ENCODE measurements at regions not wholly inside any gene's neighbourhood (a gene's known extent, or its start where the extent isn't known, plus 50 kb on each side); places are given as distances from the start of the nearest gene placed in this dataset.

DNA sequence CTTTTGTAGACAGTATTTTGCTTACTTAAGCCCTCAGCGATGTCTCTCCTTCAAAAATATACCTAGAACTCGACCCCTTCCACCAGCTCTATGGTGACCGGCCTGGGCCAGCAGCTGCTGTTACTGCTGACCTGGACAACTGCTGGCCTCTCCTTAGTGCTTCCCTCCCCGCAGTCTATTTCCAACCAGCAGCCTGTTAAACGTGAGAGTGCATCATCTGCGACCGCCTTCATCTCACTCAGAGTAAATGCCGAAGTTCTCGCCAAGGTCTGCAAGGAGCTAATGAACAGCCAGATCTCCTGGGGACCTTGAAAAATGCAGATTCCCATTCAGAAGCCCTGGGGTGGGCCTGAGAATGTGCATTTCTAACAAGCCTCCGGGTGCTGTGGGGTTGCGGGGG lies 86.7 kb downstream of the RPLP1 start:
- no peak for ATAC-seq
- TF ChIP-seq EP300 (IDR thresholded peaks at IDR 0.05) = no peak
- TF ChIP-seq, protein P1, sequence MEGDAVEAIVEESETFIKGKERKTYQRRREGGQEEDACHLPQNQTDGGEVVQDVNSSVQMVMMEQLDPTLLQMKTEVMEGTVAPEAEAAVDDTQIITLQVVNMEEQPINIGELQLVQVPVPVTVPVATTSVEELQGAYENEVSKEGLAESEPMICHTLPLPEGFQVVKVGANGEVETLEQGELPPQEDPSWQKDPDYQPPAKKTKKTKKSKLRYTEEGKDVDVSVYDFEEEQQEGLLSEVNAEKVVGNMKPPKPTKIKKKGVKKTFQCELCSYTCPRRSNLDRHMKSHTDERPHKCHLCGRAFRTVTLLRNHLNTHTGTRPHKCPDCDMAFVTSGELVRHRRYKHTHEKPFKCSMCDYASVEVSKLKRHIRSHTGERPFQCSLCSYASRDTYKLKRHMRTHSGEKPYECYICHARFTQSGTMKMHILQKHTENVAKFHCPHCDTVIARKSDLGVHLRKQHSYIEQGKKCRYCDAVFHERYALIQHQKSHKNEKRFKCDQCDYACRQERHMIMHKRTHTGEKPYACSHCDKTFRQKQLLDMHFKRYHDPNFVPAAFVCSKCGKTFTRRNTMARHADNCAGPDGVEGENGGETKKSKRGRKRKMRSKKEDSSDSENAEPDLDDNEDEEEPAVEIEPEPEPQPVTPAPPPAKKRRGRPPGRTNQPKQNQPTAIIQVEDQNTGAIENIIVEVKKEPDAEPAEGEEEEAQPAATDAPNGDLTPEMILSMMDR (IDR thresholded peaks at IDR 0.05) = no peak
- no peak for TF ChIP-seq POLR2AphosphoS5 (IDR thresholded peaks at IDR 0.05)
- no peak for TF ChIP-seq POLR2A (IDR thresholded peaks at IDR 0.05)
- 89% methylated on average over 10 of the region's 11 CpGs; no CpG with 5 or more reads in 1 of the 2 donors for WGBS, 2 donors (ENCODE audit: low coverage in 1 of 2)

DNA sequence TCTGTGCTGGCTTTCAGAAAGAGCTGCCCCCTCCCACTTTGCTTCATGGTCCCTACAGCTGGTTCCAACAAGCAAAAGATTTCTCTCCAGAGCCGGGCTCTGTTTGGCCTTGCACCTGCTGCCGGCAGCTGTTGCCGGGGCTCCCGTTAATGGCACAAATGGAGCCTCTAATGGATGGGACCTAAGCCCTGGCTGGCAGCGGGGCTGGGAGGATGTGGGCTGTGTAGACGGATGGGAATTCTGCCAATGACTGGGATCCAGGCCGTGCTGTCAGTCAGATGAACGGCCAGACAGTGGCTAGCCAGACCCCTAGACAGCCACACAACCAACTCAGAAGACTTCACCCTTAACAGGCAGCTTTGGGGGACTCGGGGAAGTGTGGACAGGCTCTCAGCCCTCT lies 88.0 kb downstream of the RPLP1 start:
- Histone ChIP-seq H3K27ac (no peak overlapping the region), H3K9me3 (no peaks in the 10 kb centered on the region), H3K4me1 (no peaks in the 10 kb centered on the region), H3K27me3 (no peaks in the 10 kb centered on the region), H3K36me3 (no peaks in the 10 kb centered on the region), H3K4me3 (no peak overlapping the region)
- 50% methylated on average over 1 of the region's 9 CpGs; no CpG with 5 or more reads in 1 of the 2 donors for WGBS, 2 donors (ENCODE audit: low coverage in 1 of 2)
- no peak for ATAC-seq
- TF ChIP-seq POLR2AphosphoS5 (IDR thresholded peaks at IDR 0.05) (no peak), POLR2A (IDR thresholded peaks at IDR 0.05) (no peak), EP300 (IDR thresholded peaks at IDR 0.05) (no peak)
- TF ChIP-seq, protein P1 (IDR thresholded peaks at IDR 0.05) = no peak

More for the DNA sequence above, 86.7 kb downstream of the RPLP1 start:
- Histone ChIP-seq H3K9me3 (no peaks in the 10 kb centered on the region), H3K27me3 (no peaks in the 10 kb centered on the region), H3K36me3 (no peaks in the 10 kb centered on the region), H3K4me1 (no peaks in the 10 kb centered on the region), H3K4me3 (no peak overlapping the region), H3K27ac (no peak overlapping the region)

DNA sequence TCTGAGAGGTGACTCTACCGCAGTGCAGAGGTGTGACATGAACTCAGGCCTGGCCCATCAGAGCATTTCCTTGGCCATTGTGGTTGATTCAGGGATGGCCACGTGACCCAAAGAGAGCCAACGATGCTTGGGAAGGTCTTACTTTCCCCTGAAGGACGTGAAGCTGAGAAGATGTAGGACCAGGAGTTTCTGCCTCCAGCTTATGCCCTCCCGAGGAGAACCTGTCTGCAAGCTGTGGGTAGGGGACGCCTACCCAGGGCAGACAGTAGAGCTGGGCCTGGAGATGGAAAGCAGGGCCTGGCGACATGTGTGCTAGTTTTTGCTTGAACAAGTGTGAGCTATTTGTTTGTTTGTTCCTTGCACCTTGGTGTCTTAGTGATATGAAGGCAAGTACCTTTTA lies 89.4 kb downstream of the RPLP1 start:
- H3K4me3 ChIP-seq = no peak overlapping the region
- no peak for ATAC-seq
- no peaks in the 10 kb centered on the region for H3K36me3 ChIP-seq
- no peaks in the 10 kb centered on the region for H3K9me3 ChIP-seq
- no peaks in the 10 kb centered on the region for H3K4me1 ChIP-seq
- no peak overlapping the region for H3K27ac ChIP-seq
- 87% methylated on average over 4 of the region's 7 CpGs; no CpG with 5 or more reads in 1 of the 2 donors for WGBS, 2 donors (ENCODE audit: low coverage in 1 of 2)
- no peaks in the 10 kb centered on the region for H3K27me3 ChIP-seq
- TF ChIP-seq, protein P1 (IDR thresholded peaks at IDR 0.05) = no peak
- TF ChIP-seq EP300 (IDR thresholded peaks at IDR 0.05) = no peak
- TF ChIP-seq POLR2AphosphoS5 (IDR thresholded peaks at IDR 0.05) = no peak
- no peak for TF ChIP-seq POLR2A (IDR thresholded peaks at IDR 0.05)

DNA sequence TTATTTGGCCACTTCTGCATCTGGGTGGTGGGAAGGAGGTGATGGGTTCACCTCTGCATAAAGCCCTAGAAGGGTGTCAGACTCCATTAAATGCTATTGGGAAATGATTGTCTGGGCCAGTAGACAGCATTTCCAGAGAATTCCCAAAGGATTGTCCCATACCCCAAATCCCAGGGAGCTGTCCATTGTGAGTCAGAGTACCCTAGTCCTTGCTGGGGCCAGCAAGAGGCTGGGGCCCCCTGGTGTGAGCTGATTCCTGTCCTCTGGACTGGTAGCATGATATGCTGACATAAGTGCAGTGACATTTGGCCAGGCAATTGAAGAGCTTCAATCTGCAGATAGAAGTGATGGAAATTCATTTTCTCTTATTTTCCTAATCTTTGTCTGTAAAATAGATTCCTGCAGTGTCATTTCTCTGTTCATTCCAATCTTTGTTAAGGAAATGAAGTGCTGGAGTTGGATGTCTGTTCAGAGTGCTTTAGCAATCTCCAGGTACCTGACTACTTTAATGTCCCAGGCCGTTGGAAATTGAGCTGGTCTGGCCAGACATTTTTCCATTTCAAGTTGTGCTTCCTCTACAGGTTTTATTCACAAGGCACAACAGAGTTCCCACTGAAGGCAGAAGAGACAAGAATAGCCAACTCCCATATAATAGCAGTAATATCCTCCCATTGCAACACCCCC lies 91.2 kb downstream of the RPLP1 start:
- Histone ChIP-seq H3K27ac (no peak overlapping the region), H3K4me1 (no peaks in the 10 kb centered on the region), H3K36me3 (no peaks in the 10 kb centered on the region), H3K4me3 (no peak overlapping the region), H3K9me3 (no peaks in the 10 kb centered on the region), H3K27me3 (peaks cover 8% of the 10 kb centered on the region)
- no peak for ATAC-seq
- TF ChIP-seq, protein P1 (IDR thresholded peaks at IDR 0.05) = no peak
- TF ChIP-seq POLR2A (IDR thresholded peaks at IDR 0.05) (no peak), POLR2AphosphoS5 (IDR thresholded peaks at IDR 0.05) (no peak), EP300 (IDR thresholded peaks at IDR 0.05) (no peak)
- 50% methylated on average over 1 of the region's 1 CpG; no CpG with 5 or more reads in 1 of the 2 donors for WGBS, 2 donors (ENCODE audit: low coverage in 1 of 2)

Measured in gastroesophageal sphincter (tissue), 4 donors.